GM12878 (cell line): ENCODE measurements at regions not wholly inside any gene's neighbourhood (a gene's known extent, or its start where the extent isn't known, plus 50 kb on each side); places are given as distances from the start of the nearest gene placed in this dataset.

Experiments used
- RAD21 ChIP-seq: IDR thresholded peaks from 2 replicates; pipeline ENCODE4 v1.6.1; 2011; ENCODE audit warnings: mild to moderate bottlenecking, low read depth, low read length, moderate library complexity; ENCODE audit not compliant: insufficient read depth
- ZNF24 ChIP-seq: fragments of 450-650 bp; IDR thresholded peaks from 2 replicates; pipeline ENCODE4 v1.6.1; 2017; ENCODE audit warnings: antibody characterized with exemption, mild to moderate bottlenecking

DNA sequence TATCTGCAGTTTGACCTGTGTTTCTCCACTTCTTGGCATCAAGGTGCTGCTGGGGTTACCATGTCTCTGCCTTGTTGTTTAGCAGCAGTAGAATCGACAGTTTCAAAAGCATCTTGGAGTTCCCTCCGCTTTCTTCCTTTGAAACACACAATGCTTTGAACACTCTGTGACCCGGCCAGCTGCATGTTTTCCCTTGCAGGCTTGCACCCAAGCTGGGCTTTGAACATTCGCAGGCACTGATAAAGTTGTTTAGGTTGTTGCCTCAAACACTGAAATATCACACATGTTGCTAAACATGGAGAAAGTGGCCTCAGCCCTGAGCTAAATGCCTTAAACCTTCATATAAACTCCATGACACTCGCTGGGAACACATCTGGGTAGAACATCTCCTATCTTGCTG, 251.7 kb downstream of the TSN start:
- no peak for TF ChIP-seq RAD21
- TF ChIP-seq ZNF24 = no peak
